ENCODE measurements at regions not wholly inside any gene's neighbourhood (a gene's known extent, or its start where the extent isn't known, plus 50 kb on each side); places are given as distances from the start of the nearest gene placed in this dataset.

- H3K4me3 Mint-ChIP-seq (ENCODE audit: unreplicated experiment), result no peak overlapping the region
- no peak for TF ChIP-seq CTCF (IDR thresholded peaks at IDR 0.05; ENCODE audit: unreplicated experiment)
- H3K27me3 Mint-ChIP-seq (ENCODE audit: unreplicated experiment), result no peaks in the 10 kb centered on the region
- H3K27ac Mint-ChIP-seq (ENCODE audit: unreplicated experiment), result no peak overlapping the region
- no peaks in the 10 kb centered on the region for H3K9me3 Mint-ChIP-seq (ENCODE audit: unreplicated experiment)
- DNase-seq (ENCODE audit: low spot score), result no peak
- H3K36me3 Mint-ChIP-seq (ENCODE audit: low read depth, unreplicated experiment), result peaks cover 6% of the 10 kb centered on the region
- H3K4me1 Mint-ChIP-seq (ENCODE audit: unreplicated experiment), result no peaks in the 10 kb centered on the region
Observed at GRCh38 chr4:154001193-154001592, 212.3 kb upstream of the SFRP2 start.

- Mint-ChIP-seq H3K4me3 (ENCODE audit: unreplicated experiment) (no peak overlapping the region), H3K9me3 (ENCODE audit: unreplicated experiment) (no peaks in the 10 kb centered on the region), H3K4me1 (ENCODE audit: unreplicated experiment) (no peaks in the 10 kb centered on the region), H3K27me3 (ENCODE audit: unreplicated experiment) (no peaks in the 10 kb centered on the region), H3K27ac (ENCODE audit: unreplicated experiment) (no peak overlapping the region), H3K36me3 (ENCODE audit: low read depth, unreplicated experiment) (peaks cover 6% of the 10 kb centered on the region)
- TF ChIP-seq CTCF (IDR thresholded peaks at IDR 0.05; ENCODE audit: unreplicated experiment), result no peak
- no peak for DNase-seq (ENCODE audit: low spot score)
Observed at GRCh38 chr4:153997516-153997915, 208.6 kb upstream of the SFRP2 start.

GRCh38 chr4:153989505-153989904, 200.6 kb upstream of the SFRP2 start:
- DNase-seq (ENCODE audit: low spot score), result no peak
- Mint-ChIP-seq H3K9me3 (ENCODE audit: unreplicated experiment) (no peaks in the 10 kb centered on the region), H3K36me3 (ENCODE audit: low read depth, unreplicated experiment) (no peaks in the 10 kb centered on the region), H3K27ac (ENCODE audit: unreplicated experiment) (no peak overlapping the region), H3K4me1 (ENCODE audit: unreplicated experiment) (peaks cover 2% of the 10 kb centered on the region), H3K27me3 (ENCODE audit: unreplicated experiment) (no peaks in the 10 kb centered on the region), H3K4me3 (ENCODE audit: unreplicated experiment) (no peak overlapping the region)
- TF ChIP-seq CTCF (IDR thresholded peaks at IDR 0.05; ENCODE audit: unreplicated experiment), result no peak

- peaks cover 2% of the 10 kb centered on the region for H3K4me1 Mint-ChIP-seq (ENCODE audit: unreplicated experiment)
- H3K9me3 Mint-ChIP-seq (ENCODE audit: unreplicated experiment), result no peaks in the 10 kb centered on the region
- H3K36me3 Mint-ChIP-seq (ENCODE audit: low read depth, unreplicated experiment), result no peaks in the 10 kb centered on the region
- no peak overlapping the region for H3K4me3 Mint-ChIP-seq (ENCODE audit: unreplicated experiment)
- no peak for TF ChIP-seq CTCF (IDR thresholded peaks at IDR 0.05; ENCODE audit: unreplicated experiment)
- H3K27me3 Mint-ChIP-seq (ENCODE audit: unreplicated experiment), result no peaks in the 10 kb centered on the region
- DNase-seq (ENCODE audit: low spot score), result no peak
- H3K27ac Mint-ChIP-seq (ENCODE audit: unreplicated experiment), result no peak overlapping the region
Observed at GRCh38 chr4:153988492-153989363, 199.8 kb upstream of the SFRP2 start.

GRCh38 chr4:153987291-153987690, 198.4 kb upstream of the SFRP2 start:
- Mint-ChIP-seq H3K27me3 (ENCODE audit: unreplicated experiment) (no peaks in the 10 kb centered on the region), H3K9me3 (ENCODE audit: unreplicated experiment) (no peaks in the 10 kb centered on the region), H3K4me1 (ENCODE audit: unreplicated experiment) (peaks cover 2% of the 10 kb centered on the region), H3K36me3 (ENCODE audit: low read depth, unreplicated experiment) (no peaks in the 10 kb centered on the region), H3K4me3 (ENCODE audit: unreplicated experiment) (no peak overlapping the region), H3K27ac (ENCODE audit: unreplicated experiment) (no peak overlapping the region)
- DNase-seq (ENCODE audit: low spot score), result no peak
- TF ChIP-seq CTCF (IDR thresholded peaks at IDR 0.05; ENCODE audit: unreplicated experiment), result no peak
